ENCODE measurements at regions not wholly inside any gene's neighbourhood (a gene's known extent, or its start where the extent isn't known, plus 50 kb on each side); places are given as distances from the start of the nearest gene placed in this dataset.
"Not testable (repeated sequence)": the region's sequence is repeated elsewhere in the genome, so short reads cannot be mapped to it uniquely, and the experiment has no call there.

GRCh38 chr16:33516686-33517085 lies 57.3 kb downstream of the TP53TG3F start:
- H3K27ac ChIP-seq (ENCODE audit: low read depth, low read length); H3K27ac Mint-ChIP-seq; POLR2A ChIA-PET; H3K9me3 ChIP-seq (ENCODE audit: low read length); H3K36me3 Mint-ChIP-seq; H3K27me3 Mint-ChIP-seq; H3K9me3 Mint-ChIP-seq; H3K4me1 Mint-ChIP-seq; H3K4me3 Mint-ChIP-seq; CTCF ChIA-PET; H3K4me3 ChIP-seq (ENCODE audit: low read length); H3K27me3 ChIP-seq (ENCODE audit: insufficient read depth, low read length, poor library complexity, severe bottlenecking); H3K4me1 ChIP-seq (ENCODE audit: insufficient read depth, low read length); H3K36me3 ChIP-seq (ENCODE audit: insufficient read depth, low read length): not testable (repeated sequence)
- peak in 1 of 5 donors; percentile 33 for DNase-seq

Measured in CD8-positive, alpha-beta memory T cell (primary cell).